ENCODE measurements at regions not wholly inside any gene's neighbourhood (a gene's known extent, or its start where the extent isn't known, plus 50 kb on each side); places are given as distances from the start of the nearest gene placed in this dataset.

DNA sequence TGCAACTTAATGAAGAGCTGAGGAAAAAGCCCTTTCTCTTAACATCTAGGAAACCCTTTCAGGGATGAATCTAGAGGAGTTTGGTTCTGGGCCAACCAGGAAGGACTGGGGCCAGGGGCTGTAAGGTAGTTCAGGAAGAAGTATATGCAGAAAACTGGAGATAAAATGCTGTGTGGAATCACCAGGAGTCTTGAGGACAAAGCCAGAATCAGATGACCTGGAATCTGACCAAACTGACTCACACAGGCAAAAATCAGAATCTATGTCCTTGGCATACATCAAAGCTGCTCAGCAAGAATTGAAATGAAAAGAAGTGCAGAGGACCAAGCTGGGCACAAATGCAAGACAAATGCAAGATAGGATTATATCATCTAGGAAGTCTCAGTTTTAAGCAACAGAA, 59.4 kb upstream of the ATP2C1 start:
- H3K4me3 ChIP-seq = no peak overlapping the region
- H3K36me3 ChIP-seq = no peaks in the 10 kb centered on the region
- H3K27ac ChIP-seq = no peak overlapping the region
- H3K27me3 ChIP-seq = no peaks in the 10 kb centered on the region
- H3K4me1 ChIP-seq = peaks cover 0 to under 1% (median 0%) of the 10 kb centered on the region in 4 donors
- TF ChIP-seq, protein P1, sequence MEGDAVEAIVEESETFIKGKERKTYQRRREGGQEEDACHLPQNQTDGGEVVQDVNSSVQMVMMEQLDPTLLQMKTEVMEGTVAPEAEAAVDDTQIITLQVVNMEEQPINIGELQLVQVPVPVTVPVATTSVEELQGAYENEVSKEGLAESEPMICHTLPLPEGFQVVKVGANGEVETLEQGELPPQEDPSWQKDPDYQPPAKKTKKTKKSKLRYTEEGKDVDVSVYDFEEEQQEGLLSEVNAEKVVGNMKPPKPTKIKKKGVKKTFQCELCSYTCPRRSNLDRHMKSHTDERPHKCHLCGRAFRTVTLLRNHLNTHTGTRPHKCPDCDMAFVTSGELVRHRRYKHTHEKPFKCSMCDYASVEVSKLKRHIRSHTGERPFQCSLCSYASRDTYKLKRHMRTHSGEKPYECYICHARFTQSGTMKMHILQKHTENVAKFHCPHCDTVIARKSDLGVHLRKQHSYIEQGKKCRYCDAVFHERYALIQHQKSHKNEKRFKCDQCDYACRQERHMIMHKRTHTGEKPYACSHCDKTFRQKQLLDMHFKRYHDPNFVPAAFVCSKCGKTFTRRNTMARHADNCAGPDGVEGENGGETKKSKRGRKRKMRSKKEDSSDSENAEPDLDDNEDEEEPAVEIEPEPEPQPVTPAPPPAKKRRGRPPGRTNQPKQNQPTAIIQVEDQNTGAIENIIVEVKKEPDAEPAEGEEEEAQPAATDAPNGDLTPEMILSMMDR (IDR thresholded peaks at IDR 0.05) = no peak
- no peak for TF ChIP-seq POLR2A (IDR thresholded peaks at IDR 0.05)
- no peak for DNase-seq
- H3K9me3 ChIP-seq = no peaks in the 10 kb centered on the region

DNA sequence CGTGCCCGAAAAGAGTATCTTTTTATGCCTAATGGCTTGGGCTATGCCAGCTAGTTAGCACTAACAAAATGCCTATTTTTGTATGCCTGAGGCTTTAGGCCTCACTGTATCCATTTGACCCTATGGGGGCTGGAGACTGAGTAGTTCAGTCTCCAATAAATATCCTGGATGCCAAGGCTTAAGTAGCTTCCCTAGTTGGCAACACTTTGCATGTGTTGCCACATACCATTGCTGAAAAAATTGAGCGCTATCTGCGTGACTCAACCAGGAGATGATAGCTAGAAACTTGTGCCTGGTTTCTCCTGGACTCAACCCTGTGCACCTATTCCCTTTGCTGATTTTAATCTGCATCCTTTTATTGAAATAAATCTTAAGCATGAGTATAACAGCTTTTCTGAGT, 58.4 kb upstream of the ATP2C1 start:
- H3K4me1 ChIP-seq = peaks cover 0 to 8% (median 0%) of the 10 kb centered on the region in 4 donors
- H3K27ac ChIP-seq = no peak overlapping the region
- no peaks in the 10 kb centered on the region for H3K36me3 ChIP-seq
- no peaks in the 10 kb centered on the region for H3K9me3 ChIP-seq
- TF ChIP-seq, protein P1 (IDR thresholded peaks at IDR 0.05) = no peak
- TF ChIP-seq POLR2A (IDR thresholded peaks at IDR 0.05) = no peak
- DNase-seq = no peak
- H3K4me3 ChIP-seq = no peak overlapping the region
- no peaks in the 10 kb centered on the region for H3K27me3 ChIP-seq

DNA sequence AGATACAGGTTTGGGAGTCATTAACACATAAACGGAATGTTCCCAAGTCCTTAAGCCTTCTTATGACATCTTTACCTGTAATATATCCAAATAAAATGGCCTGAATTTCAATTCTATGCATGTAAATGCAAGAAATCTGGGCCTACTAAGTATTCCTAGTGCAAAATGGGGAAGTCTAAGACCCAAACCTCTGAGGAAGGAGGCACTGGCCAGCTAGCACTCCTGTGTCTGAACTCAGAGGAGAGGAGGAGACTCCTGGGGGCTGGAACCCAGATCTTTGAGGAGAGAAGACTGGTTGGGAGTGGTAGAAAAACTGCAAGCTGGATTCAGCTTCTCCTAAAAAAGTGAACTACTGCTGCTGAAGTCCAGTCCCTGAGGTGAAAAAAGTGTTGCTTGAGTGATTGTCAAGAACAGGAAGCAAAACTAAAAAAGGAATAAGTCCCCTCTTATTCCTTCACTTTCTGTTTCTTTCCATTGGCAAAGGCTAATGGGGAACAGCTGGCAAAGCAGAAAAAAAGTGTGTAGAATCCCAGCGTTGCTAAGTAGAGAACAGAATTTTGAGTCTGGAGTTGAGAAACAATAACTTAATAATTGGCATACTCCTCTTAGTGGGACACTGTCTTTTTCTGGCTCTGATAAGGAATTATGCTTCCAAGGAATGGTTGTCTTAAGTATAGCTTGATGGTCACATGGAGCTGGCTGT, 54.8 kb upstream of the ATP2C1 start:
- TF ChIP-seq, protein P1 (IDR thresholded peaks at IDR 0.05) = no peak
- no peak for TF ChIP-seq POLR2A (IDR thresholded peaks at IDR 0.05)
- H3K9me3 ChIP-seq = no peaks in the 10 kb centered on the region
- H3K4me3 ChIP-seq = no peak overlapping the region
- H3K27me3 ChIP-seq = no peaks in the 10 kb centered on the region
- no peaks in the 10 kb centered on the region for H3K36me3 ChIP-seq
- H3K4me1 ChIP-seq = peaks cover 0 to 8% (median 0%) of the 10 kb centered on the region in 4 donors
- no peak overlapping the region for H3K27ac ChIP-seq
- no peak for DNase-seq

DNA sequence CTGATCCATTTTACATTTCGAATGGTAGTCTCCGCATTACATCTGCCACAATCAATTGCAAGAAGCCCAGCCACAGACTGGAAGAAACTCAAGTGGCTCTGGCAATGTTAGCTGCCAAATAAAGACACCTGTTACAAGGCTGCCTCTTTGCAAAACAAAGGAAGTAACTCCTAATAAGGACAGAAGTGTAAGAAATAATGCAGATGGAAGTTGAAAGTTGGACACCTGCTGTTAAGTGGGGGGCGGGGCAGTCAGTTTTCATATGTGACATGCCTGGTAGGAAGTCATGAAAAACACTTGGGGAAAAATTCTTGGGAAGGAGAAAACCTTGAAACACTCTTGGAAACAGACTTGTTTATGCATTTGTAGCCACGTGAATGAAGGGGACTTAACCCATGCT, 54.1 kb upstream of the ATP2C1 start:
- H3K36me3 ChIP-seq = no peaks in the 10 kb centered on the region
- H3K27ac ChIP-seq = no peak overlapping the region
- peak in 1 of 3 donors; percentile 16 for DNase-seq
- TF ChIP-seq POLR2A (IDR thresholded peaks at IDR 0.05) = no peak
- TF ChIP-seq, protein P1 (IDR thresholded peaks at IDR 0.05) = no peak
- peaks cover 0 to 8% (median 0%) of the 10 kb centered on the region in 4 donors for H3K4me1 ChIP-seq
- H3K27me3 ChIP-seq = no peaks in the 10 kb centered on the region
- no peak overlapping the region for H3K4me3 ChIP-seq
- H3K9me3 ChIP-seq = no peaks in the 10 kb centered on the region

DNA sequence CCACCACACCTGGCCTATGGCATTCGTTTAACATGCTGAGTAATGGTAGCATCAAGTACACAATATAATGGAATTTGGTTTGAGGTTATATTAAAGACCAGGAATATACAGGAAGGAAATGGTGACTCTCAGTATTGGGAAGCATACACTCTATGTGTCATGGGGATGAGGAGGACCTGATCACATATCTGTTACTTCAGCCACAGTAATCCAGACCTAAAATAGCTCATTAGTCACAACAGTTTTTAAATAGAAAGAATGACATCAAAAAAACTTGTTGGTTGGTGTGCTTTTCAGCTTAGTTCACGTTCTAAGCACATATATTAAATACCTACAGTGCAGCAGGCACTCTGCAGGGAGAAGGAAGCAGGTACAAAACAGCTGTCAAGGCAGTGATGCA, 52.5 kb upstream of the ATP2C1 start:
- no peaks in the 10 kb centered on the region for H3K27me3 ChIP-seq
- no peak for DNase-seq

More for the DNA sequence above, 52.5 kb upstream of the ATP2C1 start:
- Histone ChIP-seq H3K27ac (no peak overlapping the region), H3K9me3 (no peaks in the 10 kb centered on the region), H3K4me1 (peaks cover 0 to 8% (median 0%) of the 10 kb centered on the region in 4 donors), H3K4me3 (no peak overlapping the region), H3K36me3 (no peaks in the 10 kb centered on the region)
- TF ChIP-seq, protein P1 (IDR thresholded peaks at IDR 0.05) = no peak
- no peak for TF ChIP-seq POLR2A (IDR thresholded peaks at IDR 0.05)

Measured in Peyer's patch (tissue), 4 donors.